ENCODE measurements at regions not wholly inside any gene's neighbourhood (a gene's known extent, or its start where the extent isn't known, plus 50 kb on each side); places are given as distances from the start of the nearest gene placed in this dataset.
"Not testable (repeated sequence)": the region's sequence is repeated elsewhere in the genome, so short reads cannot be mapped to it uniquely, and the experiment has no call there.

DNA sequence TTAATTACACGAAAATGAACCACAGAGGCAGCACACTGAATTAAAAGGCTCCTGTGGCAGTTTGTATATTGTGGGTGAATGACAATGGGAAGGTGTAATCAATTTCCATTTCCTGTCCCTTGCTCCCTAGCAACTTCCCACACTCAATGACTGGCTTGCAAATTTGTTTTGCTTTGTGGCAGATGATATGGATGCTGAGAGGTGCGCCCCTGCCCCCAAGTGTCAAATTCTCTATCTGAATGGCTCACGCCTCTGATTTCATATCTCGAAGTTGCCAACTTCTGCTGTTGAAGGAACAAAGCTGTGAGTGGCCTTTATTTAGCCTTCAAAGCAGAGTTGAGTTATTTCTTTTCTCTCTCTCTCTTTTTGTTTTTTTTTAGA, 86.0 kb downstream of the FOXD2 start:
- DNase-seq, result no peak

DNA sequence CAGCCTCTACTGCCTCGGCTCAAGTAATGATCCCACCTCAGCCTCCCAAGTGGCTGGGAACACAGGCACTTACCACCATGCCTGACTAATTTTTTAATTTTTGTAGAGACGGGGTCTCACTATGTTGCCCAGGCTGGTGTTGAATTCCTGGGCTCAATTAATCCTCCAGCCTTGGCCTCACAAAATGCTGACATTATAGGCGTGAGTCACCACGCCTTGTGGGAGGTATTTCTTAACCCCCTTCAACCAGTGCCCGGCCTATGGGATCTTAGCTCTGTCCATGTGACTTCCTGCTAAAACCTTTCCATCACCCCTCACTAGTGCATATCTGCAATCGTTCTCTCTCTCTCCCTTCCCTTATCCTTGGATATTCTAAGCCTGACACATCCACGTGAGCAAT, 86.4 kb downstream of the FOXD2 start:
- no peak for DNase-seq

DNA sequence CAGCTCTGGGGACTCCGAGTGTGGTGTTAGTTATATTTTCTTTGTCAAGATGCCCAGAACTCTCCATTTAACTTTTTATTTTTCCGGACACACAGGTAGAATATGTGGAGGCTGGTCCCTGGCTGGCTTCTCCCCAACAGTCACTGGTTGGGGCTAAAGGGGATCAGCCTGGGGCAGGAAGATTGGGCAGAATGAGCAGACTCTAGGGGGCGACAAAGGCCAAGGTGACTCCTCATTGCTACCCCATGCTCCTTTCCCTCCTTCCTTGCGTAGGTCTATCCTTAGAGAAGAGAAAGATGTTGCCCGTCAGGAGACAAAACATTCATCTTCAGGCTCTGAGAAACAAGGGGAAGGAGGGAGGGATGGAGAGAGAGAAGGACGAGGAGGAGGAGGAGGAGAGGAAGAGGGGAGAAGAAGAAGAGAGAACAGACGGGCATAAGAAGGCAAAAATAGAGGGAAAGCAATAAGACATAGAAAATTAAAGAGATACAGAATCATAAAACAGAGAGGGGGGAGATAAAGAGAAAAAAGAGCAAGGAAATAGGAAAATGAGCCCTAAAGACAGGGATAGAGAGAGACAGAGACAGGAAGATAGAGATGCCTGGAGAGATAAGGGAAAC, 89.9 kb downstream of the FOXD2 start:
- no peak for DNase-seq

DNA sequence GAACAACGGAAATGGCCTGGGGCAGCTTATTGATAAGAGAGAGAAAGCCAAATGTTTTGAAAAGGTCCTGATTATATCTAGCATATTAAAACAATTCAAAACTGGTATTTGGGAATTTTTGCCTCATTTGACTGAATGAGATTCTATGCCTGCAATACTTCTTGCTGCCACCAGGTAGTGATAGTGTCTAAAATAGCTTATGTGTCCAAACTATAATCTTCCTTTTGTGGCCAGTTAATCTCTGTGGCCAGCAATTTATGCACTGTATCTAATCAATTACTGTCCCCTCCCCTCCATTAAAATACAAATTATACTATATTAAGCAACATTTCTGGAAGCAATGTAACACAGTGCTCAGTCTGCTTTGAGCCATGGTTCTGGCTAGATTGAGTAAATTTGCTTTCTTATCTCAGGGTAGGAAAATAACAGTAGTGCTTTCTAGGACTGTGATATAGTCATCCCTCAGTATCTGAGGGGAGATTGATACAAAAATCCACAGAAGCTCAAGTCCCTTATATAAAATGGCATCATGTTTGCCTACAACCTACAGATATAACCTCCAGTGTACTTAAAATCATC, 91.8 kb downstream of the FOXD2 start:
- no peak for DNase-seq

DNA sequence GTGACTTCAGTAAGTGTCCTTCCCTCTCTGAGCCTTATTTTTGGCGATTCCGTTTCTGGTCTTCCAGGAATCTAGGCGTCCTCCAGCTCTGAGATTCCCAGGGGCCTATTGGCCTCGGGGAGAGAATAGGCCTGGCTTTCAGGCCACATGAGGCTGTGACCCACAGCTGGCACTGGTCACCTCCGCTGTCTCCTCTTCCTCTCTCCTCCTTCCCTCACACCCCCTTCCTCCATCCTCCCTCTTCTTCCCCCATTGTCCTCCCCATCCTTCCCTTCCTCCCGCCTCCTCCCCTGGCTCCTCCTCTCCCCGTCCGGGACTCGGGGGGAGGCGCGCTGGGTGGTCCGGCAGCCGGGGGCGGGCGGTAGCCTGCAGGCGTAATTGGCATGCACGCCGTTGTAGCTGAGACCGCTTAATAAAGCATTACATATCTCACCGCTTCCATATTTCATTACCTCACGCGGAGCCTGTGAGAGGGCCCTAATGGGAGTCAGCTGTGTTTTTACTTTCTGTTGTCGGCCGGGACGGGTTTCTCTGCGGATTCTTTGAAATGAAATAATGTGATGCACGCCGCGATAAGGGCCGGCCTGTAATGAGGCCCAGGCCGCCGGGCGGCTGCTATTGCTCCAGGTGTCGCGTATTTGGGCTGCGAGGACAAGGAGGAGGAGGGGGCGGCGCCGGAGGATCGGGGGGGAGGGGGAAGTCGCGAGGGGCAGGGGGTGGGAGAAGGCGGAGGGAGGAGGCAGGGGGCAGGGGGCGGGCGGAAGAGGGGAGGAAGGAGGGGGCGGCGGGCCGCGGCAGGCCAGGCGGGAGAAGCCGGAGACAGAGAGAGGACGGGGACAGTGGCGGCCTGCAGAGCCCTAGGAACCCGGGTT, 95.3 kb downstream of the FOXD2 start:
- no peak for DNase-seq

DNA sequence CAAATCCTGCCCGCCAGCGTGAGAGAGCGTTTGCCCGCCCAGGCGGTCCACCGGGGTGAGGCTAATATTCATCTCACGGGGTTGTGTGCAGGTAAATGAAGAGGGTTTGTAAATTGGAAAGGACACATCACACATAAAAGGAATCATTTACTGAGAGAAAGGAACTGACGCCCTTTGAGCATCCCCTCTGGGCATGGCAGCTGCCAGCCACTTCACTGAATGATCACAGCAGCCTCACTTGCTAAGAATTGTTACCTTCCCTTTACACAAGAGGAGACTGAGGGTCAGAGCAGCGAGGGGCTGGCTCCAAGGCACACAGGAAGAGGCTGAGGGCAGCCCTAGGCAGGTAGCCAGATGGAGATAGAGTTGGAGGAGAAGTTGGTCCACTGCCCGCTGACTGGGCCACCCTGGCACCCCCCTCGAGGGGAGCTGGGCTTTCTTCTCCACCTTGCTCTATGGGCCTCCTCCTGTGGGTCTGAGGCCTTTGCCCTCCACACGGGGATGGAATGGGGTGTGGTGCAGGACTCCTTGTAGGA, 96.0 kb downstream of the FOXD2 start:
- DNase-seq, result no peak

DNA sequence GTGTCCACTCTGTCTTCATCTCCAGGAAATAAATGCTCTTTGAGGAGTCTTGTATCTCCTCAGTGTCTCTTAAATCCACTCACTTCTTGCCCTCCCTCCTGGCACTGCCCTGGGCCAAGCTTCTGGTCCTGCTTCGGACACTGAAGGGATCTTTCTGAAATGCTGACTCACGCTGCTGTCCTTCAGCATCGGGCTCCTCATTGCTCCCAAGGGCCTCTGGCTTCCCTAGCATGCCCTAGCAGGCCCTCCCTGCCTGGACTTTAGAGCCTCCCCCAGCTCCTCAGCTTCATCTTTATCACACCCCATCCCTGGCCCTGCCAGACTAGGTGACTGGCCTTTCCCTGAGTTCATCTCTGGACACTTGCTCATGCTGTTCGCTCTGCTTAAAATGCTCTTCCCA, 96.6 kb downstream of the FOXD2 start:
- DNase-seq, result no peak

DNA sequence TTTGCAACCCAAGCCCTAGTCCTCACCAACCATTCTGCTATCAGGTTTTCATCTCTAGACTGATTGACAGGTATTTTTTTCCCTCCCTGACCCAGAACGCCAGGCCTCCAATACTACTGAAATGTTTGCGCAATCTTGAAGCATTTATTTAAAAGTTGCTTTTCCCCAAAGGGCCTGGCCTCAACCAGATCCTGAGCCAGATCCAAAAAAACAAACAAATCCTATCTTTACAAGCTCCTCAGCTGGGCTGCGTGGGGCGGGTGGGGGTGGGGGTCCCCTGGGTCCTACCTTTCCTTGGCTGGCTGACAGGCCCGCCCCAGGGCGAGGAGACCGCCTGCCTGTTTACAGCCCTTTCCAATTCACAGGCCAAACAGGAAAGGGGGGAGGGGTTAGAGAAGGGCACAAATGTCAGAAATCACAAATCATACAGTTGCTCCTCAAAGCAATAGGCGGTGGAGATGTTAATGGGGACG, 98.8 kb downstream of the FOXD2 start:
- DNase-seq, result no peak

DNA sequence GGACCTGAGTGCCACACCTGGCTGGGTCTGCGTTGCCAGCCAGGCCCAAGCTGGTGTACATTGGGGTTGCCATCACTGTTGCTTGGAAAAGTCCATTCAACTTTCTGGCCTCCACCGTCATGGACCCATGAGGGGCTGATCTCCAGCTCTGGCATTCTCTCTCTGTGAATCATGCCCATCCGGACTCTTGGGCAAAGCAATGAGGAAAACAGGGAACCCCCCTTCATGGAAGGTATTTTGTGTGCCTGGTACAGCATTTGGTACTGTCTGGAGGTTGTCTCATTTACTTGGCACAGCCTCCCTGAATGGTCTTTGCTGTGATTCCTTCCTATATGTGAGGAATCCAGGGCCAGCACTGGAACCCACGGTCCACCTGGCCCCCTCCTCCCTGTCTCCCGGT, 99.4 kb downstream of the FOXD2 start:
- DNase-seq, result no peak

DNA sequence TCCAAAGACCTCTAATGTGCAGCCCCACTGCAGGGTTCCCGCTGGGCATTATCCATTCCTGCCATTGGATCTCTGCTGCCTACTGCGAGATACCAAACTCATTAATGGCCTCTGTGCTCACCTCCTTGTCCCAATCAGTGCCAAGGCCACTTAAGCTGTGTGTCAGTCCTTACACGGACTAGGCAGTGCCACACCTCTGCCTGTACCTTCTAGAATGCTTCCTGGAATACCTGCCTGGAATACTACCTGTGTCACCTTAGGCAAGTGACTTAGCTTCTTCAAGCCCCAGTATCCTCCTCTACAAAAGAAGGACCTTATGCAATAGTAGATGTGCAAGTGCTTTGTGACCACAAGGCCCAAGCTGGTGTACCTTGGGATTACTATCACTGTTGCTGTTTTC, 100.1 kb downstream of the FOXD2 start:
- DNase-seq, result no peak

DNA sequence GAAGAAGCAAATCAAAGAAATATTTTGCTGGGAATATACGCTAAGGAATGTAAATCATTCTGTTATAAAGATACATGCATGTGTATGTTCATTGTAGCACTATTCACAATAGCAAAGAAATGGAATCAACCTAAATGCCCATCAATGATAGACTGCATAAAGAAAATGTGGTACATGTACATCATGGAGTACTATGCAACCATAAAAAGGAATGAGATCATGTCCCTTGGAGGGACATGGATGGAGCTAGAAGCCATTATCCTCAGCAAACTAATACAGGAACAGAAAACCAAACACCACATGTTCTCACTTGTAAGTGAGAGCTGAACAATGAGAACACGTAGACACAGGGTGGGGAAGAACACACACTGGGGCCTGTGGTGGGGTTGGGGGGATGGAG, 100.7 kb downstream of the FOXD2 start:
- DNase-seq, result not testable (repeated sequence)

DNA sequence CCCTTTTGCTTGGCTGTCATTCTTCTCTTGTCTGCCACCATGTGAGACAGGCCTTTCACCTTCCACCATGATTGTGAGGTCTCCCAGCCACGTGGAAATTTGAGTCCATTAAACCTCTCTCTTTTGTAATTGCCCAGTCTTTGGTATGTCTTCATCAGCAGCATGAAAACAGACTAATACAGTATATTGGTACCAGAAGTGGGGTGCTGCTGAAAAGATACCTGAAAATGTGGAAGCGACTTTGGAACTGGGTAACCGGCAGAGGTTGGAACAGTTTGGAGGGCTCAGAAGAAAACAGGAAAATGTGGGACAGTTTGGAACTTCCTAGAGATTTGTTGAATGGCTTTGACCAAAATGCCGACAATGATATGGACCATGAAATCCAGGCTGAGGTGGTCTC, 103.9 kb downstream of the FOXD2 start:
- DNase-seq, result not testable (repeated sequence)

DNA sequence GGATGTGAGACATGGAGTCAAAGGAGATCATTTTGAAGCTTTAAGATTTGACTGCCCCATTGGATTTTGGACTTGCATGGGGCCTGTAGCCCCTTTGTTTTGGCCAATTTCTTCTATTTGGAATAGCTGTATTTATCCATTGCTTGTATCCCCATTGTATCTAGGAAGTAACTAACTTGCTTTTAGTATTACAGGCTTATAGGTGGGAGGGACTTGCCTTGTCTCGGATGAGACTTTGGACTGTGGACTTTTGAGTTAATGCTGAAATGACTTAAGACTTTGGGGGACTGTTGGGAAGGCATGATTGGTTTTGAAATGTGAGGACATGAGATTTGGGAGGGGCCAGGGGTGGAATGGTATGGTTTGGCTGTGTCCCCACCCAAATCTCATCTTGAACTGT, 105.2 kb downstream of the FOXD2 start:
- DNase-seq, result not testable (repeated sequence)

DNA sequence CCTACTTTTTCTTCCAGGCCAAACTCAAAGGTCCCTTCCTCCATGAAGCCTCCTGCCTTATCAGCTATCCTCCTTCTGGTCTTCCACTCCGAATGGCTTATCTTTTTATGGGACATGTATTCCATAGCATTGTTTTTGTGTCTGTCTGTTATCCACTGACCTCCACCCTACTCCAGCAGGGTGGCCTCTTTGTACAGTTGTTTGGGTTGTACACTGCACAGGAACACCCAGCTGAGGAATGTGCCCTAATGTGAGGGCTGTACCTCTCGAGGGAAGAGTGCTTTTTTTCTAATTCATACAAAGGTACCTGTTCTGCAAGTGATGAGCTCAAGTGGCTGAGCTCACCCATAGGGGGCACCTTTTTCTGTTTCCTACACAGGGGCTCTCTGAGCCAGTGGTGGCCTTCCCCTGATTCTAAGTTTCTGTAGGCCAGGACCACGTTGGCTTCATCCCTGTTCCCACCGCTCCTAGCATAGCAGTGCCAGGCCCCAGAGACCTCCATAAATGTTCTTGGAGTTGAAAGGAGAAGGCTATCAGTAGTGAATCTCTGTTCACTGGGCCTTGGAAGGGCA, 108.2 kb downstream of the FOXD2 start:
- DNase-seq, result no peak

DNA sequence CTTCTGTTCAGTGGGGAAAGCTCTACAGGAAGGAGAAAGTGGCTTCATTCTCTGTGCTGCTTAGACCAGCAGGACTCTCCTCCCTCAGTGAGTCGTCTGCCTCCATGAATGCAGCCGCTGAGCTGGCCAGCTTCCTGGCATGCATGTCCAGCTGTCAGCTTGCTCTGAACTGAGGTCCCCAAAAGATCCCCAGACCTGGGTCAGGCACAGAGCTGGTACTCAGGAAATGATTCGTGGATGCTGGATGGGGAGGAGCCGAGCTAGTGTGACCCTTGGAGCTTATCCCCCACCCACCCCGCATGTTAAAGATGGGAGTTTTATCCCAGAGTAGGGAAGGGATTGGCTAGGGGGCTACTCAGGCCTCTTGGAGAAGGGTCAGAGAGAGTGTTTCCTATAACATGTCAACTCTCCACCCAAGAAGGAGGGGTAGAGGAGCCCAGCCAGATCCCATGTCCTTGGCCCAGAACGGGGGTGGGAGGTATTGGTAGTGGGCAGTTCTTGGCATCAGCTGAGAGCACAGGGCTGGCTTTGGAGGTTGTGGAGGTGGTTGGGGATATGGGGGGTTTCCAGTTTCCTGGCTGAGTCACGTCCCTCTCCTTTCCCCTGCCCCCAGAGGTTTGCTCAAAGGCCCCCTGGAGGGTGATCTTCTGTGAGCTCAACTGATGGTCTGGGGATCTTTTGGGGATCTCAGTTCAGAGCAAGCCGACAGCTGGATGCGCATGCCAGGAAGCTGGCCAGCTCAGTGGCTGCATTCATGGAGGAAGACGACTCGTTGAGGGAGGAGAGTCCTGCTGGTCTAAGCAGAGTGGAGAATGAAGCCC, 110.1 kb downstream of the FOXD2 start:
- no peak for DNase-seq

DNA sequence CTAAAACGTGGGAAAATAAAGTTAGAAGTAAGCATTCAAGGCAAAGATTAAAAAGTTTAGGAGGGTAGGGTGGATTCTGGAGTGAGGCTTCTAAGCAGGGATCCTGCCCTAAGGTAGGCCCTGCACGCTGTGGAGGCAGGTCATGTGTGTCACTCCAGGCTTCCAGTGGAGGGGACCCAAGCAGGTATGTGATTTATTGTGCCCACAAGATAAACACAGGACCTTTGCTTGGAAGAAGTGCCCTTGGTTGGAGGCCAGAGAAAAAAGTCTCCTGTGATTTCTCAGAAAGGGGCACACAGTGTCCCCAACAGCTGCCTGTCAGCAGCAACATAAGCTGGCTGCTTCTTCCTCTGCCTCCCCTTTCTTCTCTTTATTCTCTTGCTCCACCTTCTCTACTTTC, 110.8 kb downstream of the FOXD2 start:
- no peak for DNase-seq

DNA sequence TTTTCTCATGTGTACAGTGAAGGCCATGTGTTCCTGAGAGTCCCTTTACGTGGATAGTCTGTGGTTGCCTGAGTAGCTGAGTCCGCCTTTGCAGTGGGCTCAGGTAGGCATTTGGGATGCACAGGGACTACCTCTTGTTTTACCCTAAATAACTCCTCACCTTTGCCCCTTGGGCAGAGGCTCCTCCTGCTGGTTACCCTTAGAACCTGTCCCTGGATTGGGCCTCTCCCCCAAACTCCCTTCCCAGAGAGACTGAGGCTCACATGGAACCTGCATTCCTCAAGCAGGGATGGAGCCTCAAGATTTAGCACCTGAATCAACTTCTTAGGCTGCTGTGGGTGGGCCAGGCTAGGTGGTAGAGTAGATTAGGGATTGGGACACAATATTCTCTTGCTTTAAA, 111.7 kb downstream of the FOXD2 start:
- no peak for DNase-seq

DNA sequence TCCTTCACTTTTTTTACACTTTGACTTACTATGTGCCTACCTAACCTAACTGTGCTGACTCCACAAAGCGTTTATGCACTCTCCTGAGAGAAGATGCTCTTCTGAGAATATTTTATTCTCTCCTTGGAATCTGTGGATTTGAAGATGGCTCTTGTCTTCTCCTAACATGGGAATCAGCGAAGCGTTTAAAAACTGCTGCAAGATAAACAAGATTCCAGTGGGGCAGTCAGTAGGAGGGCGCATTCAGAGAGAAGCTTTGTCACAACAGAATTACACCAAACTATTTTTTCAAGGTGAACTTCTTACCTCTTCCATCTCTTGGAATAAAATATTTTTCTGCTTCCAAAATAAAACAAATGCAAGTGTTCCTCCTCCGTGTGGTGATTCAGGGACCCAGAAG, 113.1 kb downstream of the FOXD2 start:
- DNase-seq, result no peak

DNA sequence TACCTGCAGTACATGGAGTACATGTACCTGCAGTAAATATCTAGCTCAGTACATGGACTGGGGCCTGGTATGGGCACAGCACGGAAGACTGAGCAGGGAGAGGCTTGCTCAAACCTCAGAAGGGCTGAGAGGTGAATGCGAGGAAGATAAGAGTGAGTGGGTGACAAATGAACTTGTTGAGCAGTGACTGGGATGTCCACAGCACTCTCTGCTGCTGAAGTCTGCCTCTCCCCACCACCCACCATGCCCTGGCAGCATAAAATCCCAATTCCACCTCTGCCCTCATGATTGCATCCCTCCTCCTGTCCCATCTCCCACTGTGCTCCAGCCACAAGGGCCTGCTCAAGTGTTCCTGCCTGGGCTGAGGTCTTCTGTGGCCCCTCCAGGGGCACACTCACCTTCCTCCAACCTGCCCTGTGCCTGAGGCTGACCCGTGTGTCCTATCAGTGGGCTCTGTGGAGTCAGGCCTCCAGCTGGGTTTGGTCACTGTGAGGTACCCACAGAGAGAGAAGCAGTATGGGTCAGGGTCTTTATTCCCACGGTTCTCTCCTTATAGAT, 114.2 kb downstream of the FOXD2 start:
- no peak for DNase-seq

DNA sequence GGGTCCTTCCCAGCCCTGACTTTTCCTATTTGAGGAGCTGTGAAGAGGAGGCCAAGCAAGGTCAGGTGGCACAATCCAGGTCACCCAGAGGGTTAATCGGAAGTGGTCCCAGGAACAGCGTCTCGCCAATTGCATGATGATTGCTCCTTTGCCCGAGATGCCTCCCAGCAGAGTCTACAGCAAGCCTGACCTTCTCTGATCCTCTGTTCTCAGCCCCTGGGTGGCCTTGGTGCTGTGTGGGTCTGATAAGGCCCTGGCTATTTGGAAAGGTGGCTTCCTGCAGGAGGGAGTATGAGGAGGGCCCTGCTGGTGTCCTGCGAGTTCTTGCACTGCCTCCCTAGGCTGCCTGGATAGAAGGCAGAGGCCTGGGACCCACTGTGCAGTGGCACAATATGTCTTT, 116.2 kb downstream of the FOXD2 start:
- DNase-seq, result no peak

DNA sequence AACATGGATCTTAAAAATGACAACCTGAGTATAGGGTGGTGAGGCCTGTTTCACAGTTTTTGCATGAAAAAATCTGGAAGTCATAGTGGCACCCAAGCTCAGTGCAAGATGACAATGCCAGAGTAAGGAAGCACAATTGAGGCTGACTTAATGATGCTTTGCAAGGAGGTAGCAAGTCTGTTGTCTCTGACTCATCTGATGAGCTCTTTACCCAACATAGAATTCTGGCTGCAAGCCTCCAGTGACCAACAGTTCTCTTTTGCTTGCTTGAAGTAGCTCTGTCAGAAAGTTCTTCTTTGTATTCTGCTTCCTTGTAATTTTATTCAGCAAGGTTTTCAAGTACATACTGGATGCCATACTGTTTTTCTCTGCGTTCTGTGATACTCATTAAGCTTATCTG, 117.1 kb downstream of the FOXD2 start:
- DNase-seq, result no peak

DNA sequence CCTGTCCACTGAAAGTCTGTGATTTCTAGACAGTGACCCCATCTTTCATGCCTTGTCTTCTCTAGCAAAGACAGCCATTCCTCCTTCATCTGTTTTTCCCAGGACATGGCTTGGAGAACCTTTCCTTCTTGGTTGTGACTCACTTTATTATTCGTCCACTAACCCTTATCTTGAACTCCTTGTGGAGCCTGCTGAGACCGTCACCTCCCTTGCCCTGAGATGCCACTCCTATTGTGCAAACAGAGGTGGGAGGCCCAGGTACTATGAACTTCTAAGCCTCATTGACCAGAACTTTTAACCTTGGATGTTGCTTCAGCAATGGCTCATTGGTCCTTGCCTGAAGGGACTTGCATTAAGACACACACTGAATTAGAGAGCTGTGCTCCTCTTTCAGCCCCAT, 117.5 kb downstream of the FOXD2 start:
- no peak for DNase-seq
